Left colon (tissue), 2 donors: ENCODE measurements at regions not wholly inside any gene's neighbourhood (a gene's known extent, or its start where the extent isn't known, plus 50 kb on each side); places are given as distances from the start of the nearest gene placed in this dataset.

Source experiments
- ATAC-seq: fragments of 200-7000 bp; cut with Tn5 transposase; one replicate; pipeline ENCODE4 v1.9.1; 2020; ENCODE audit warnings: mild to moderate bottlenecking, moderate library complexity
- DNase-seq, 2 donors: peaks; one replicate each; pipeline ENCODE4 v3.0.0-alpha.2; 2020
- intact Hi-C, 2 donors: fragments of 100-400 bp; cut with DNase I in 1 of 2; cut with micrococcal nuclease in 1 of 2; formaldehyde crosslinking; loops; one replicate each; pipeline versions ENCODE4 v1.11.2 to v1.14.0; 2022; cut with DNase I, micrococcal nuclease
- donor health status: DM: no; HTN: no; CAD: no.
- donor health status: DM: yes; HTN: yes; CAD: no.

DNA sequence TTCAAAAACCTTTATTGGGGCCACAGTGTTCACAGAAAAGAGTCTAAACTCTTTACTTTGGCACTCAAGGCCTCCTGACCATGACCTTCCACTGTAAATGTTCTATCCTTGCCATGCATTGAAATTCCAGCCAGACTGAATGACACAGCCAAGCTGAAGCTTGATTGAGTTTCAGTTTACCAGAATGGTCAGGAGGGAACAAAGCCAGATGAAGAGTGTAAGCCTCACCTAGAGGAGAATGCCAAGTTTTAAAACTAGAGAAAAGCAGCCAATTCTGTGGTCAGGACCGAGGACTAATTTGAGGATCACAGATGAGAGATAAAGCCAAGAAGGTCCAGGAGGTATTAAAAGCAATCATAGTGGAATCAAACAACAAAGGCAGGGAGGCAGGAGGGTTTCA is 215.3 kb downstream of the KCNA4 start:
- ATAC-seq (no peak), DNase-seq (no peak)
- intact Hi-C loops: no loop called here

DNA sequence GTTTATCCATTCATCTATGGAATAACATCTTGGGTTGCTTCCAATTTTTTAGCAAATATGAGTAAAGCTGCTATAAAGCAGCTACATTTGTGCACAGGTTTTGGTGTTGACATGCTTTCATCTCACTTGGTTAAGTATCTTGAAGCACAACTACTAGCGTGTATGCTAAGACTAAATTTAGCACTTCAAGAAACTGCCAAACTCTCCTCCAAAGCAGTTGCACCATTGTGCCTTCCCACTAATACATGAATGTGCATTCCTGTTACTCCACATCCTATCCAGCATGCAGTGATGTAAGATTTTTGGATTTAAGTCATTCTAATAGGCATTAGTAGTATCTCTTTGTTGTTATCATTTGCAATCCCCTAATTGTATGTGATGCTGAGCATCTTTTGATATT is 230.7 kb downstream of the KCNA4 start:
- intact Hi-C loops: no loop called here
- ATAC-seq: no peak
- no peak for DNase-seq

DNA sequence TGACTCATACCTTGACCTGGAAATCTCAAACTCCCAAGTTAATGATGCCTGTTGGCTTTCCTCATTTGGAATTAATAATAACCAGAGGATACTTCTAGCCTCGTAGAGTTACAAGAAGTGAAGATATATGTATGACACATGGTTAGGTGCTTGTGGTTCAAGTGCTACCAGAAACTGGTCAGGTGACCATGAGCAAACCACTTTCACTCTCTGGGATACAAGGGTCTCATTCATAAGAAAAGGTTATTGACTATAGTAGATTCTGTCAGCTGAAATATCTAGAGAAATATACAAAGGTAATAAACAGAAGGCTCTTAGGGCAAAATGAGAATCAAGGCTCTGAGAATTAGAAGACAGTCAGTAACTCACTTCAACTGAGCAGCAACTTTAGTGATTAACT is 233.3 kb downstream of the KCNA4 start:
- intact Hi-C loops: no loop called here
- ATAC-seq (no peak), DNase-seq (no peak)

DNA sequence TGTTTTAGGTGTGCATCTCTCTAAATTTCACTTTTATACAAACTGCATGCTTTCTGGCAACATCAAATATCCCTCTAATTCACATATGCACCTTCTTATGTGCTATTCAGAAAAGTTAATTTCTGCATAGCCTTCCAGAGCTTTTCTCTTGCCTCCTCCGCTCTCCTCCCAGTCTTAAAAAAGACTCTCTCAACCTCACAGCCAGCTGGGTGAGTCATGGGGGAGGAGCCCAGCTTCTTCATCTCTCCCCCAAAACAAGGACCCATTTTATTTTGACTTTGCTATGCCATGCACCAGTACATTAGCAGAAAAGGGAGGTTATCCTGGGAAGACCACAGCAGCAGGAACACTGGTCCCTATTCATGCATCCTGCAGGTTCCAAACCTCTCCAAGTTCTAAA is 234.4 kb downstream of the KCNA4 start:
- intact Hi-C loops: no loop called here
- ATAC-seq (no peak), DNase-seq (no peak)

DNA sequence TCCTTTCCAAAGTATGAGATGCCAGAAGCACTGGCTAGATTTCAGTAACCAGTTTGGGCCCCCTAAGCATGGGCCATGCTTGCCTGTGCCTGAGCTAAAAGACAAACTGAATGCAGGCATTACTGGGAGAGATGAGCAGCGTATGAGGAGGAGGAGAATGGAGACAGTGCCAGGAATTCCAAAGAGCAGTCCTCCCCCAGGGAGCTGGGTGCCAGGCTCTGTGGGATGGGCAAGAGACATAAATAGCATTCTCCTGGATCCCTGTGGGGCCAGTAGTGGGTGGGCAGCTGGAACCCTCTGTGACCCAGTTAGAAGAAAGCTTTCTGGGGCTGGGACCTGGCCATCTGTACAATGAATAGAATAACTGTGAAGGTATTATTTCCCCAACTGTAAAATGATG is 235.6 kb downstream of the KCNA4 start:
- intact Hi-C loops: no loop called here

DNA sequence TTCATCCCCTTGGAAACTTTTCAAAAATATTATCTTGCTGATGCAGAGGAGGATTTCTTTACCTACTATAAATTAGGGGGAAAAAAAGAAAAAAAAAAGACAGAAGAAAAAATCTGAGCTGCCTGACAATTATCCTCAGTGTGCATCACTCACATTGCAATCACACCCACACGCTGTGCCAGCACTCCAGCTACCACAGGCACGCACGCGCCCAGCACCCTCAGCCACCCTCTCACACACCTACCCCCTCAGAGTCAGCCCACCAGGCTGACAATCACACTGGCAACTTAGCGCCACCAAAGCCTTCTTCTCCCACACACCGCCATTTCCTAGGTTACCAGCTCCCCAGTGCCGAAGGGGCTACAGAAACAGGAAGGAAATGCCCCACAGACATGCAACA is 236.1 kb downstream of the KCNA4 start:
- intact Hi-C loops: no loop called here
- no peak for ATAC-seq
- no peak for DNase-seq

More for the DNA sequence above, 235.6 kb downstream of the KCNA4 start:
- no peak for ATAC-seq
- DNase-seq: no peak

DNA sequence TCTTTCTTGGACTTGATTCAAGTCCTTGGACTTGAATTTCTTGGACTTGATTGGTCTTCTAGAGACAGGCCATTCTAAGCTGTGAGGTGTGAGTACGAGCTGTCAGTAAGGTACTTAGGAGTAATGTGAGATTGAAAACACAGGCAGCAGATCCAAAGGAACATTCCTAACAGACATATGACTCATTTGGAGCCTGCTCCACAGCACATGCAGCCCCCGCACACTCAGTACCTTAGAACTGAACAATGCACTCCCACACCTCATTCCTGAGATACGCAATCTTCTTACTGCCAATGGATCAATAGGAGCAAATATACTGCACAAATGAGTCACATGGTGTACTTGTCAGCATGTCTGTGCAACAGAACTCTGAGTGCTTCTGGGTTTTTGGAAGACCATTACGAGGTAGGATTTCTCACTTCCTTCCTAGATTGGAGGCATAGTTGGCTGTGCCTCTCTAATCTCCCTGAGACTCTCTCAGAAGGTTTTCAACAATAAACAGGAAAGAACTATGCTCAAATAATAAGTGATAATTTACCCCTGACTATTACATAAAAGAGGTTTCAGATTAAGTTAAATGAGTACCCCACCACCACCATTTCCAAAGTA is 243.1 kb downstream of the KCNA4 start:
- intact Hi-C loops: no loop called here
- DNase-seq: no peak
- ATAC-seq: no peak

DNA sequence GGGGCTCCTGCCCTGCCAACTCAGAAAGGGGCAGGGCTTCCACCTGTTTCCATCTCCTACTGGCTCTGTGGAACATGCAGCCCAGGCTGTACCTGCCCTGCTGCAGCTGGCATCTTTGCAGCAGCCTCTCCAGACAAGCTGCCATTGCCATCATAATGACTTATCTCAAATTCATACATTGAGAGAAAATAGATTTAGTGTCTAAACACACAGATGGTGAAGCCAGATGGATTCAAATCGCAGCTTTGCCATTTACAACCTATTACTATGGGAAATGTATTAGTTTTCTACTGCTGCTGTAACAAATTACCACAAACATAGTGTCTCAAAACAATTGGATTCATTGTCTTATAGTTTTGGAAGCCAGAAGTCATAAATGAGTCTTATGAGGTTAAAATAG is 260.0 kb downstream of the KCNA4 start:
- ATAC-seq: no peak
- intact Hi-C loops: no loop called here

DNA sequence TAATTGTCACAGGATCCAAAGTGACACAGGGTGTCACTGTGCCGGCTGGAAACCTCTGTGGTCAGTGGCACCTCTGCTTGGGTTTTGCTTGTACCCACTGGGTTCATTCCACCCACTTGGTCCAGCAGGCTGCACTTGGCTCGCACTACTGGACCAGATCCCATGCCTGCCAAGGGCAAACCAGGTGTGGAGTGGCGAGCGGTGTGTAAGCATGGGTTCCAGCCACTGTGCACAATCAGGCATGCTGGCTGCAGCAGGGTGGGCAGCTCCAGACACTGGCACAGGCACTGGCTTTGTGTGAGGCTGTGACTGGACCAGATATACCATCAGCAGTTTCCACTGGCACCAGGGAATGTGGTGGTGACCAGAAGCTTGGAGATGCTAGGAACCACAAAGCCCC is 261.4 kb downstream of the KCNA4 start:
- ATAC-seq (no peak), DNase-seq (no peak)
- intact Hi-C loops: no loop called here

More for the DNA sequence above, 260.0 kb downstream of the KCNA4 start:
- no peak for DNase-seq

DNA sequence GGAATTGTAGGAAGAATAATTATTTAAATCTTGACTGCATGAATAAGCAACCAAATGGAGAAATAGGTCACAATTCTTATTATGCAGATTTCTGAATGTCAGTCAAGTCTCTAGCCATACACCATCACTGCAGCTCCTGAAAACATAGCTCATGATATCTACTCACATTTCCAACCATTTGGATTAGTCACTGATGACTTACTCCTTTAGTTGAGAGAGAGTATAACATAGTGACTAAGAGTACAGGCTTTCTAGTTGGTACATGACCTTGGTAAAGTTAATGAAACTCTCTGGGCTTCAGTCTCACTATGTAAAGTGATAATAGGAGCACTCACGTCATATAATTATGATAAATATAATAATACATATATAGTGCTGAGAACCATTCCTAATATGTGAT is 265.2 kb downstream of the KCNA4 start:
- ATAC-seq: no peak

DNA sequence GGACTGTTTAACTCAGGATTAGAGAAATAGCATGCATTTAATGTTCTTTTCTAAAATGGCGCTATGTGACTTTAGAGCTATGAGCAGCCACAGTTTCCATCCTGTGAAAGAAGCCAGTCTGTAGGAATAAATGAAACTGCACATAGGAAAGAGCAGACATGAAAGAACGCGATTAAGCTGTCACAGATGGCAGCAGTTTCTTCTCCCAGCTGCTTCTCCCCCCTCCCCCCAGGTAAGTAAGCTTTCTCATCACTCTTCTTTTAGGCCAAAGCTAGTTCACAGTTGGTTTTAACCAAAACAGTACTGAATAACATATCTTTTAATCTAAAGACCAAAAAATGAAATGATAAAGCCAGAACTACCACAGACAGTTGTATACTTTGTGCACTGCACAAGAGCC is 266.4 kb downstream of the KCNA4 start:
- DNase-seq: no peak

More for the DNA sequence above, 265.2 kb downstream of the KCNA4 start:
- DNase-seq: no peak
- intact Hi-C loops: no loop called here

DNA sequence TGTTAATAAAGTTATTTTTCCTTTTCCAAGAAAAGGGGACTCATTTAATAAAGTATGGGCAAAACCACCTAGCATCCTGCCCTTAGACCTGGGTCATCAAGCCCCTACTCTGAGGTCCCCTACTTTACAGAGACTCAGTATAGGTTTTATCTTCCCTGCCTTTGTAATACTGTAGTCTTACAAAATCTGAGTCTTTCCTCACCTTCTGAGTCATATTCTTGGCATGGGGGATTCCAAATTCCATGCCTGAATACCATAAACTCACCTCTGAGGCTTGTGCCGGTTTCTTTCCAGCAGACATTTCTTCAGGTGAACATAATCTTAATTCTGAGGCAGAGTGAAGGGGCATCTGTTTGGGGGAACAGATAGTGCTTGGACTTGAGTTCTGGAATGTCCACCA is 282.5 kb downstream of the KCNA4 start:
- ATAC-seq: no peak
- intact Hi-C loops: no loop called here
- DNase-seq: no peak

More for the DNA sequence above, 266.4 kb downstream of the KCNA4 start:
- intact Hi-C loops: no loop called here
- no peak for ATAC-seq

DNA sequence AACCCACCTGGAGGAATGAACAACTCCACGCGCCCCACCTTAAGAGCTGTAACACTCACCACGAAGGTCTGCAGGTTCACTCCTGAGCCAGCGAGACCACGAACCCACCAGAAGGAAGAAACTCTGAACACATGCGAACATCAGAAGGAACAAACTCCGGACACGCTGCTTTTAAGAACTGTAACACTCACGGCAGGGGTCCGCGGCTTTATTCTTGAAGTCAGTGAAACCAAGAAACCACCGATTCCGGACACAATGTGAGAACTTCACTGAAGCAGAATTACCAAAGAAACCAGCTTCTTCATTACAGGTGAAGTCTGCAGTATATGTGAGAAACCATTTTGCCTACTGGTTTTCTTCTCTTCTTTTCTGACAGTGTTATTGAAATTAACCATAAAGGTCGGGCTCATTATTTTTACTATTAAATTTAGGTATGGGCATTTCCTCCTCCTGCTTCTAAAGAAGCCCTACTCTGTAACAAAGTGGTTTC is 303.0 kb downstream of the KCNA4 start:
- DNase-seq (no peak), ATAC-seq (no peak)
- intact Hi-C loops: no loop called here

DNA sequence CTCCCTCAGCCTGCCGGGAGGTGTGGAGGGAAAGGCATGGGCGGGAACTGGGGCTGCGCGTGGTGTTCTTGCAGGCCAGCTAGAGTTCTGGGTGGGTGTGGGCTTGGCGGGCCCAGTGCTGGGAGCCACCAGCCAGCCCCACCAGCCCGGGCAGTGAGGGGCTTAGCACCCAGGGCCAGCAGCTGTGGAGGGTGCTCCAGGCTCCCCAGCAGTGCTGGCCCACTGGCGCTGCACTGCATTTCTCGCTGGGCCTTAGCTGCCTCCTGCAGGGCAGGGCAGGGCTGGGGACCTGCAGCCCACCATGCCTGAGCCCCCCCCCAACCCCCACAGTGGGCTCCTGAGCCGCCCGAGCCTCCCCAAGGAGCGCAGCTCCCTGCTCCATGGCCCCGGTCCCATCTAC is 304.2 kb downstream of the KCNA4 start:
- DNase-seq (no peak), ATAC-seq (no peak)
- intact Hi-C loops: no loop called here

DNA sequence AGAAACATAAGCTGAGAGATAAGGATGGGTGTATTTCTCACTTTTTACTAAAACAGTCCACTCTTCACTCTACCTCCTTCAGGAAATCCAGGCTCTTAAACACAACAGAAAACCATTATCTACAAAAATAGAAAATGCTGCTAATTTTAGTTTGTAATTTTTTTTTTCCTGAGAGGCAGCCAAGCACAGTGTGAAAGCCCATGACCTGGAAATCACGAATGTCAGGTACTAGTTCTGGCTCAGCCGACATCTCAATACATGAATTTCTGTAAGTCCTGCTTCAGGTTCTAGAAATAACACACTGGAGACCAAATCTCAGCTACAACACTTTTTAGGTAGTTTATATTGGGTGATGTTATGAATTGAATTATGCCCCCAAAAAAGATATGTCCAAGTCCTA is 308.9 kb downstream of the KCNA4 start:
- intact Hi-C loops: no loop called here
- no peak for ATAC-seq

DNA sequence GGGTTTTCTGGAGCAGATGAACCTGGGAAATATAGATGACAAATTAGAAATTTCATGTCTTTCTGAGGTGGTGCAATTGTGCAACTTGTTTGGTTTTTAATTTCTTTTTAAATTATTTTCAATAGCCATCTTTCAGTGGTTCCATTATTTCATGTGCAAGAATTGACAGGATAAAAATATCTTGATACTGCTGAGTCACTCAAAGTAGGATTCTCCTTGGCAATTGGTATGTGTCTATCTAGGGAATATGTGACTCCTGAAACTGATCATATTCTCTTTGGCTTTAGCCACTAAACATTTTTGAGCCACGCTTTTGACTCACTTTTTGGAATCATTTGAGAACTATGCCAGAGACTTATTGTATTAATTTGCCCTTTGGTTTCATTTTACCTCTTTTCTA is 331.5 kb downstream of the KCNA4 start:
- intact Hi-C loops: no loop called here
- ATAC-seq (no peak), DNase-seq (no peak)

More for the DNA sequence above, 308.9 kb downstream of the KCNA4 start:
- DNase-seq: no peak

DNA sequence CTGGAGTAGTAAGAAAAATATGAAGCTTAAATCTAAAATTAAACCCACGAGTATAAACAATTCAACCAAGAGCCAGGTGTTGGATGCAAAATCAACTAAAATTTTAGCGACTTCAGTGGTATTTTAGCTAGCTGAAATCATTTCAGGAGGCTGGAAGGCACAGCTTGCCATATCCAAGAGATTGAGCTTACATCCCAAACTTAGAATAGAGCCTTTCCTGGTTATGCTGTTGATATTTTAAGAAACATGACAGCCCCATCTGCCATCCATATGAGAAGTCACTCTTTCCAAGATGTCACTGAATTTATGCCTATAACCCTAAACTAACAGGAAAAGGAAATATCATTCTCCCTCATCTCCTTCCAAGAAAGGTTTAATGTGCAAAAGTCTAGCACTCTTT is 334.0 kb downstream of the KCNA4 start:
- ATAC-seq (no peak), DNase-seq (no peak)
- intact Hi-C loops: no loop called here

DNA sequence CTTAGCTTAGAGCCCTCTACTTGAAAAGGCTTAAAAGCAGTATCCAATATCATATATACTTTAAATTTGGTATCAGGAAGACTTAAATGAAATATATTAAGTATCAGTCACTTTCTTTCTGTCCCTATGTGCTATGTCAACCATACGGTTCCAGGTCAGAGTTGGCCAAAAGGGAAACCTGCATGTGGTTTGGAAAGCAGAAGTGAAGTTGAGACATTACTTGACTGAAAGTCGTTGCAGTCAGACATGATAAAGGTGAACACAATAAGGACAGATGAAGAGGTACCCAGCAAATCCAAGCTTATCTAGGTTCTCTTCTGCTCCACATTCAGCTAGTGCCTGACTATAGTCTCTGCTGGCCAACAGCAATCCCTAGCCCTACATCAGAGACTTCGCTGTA is 336.8 kb downstream of the KCNA4 start:
- ATAC-seq (no peak), DNase-seq (no peak)
- intact Hi-C loops: no loop called here

DNA sequence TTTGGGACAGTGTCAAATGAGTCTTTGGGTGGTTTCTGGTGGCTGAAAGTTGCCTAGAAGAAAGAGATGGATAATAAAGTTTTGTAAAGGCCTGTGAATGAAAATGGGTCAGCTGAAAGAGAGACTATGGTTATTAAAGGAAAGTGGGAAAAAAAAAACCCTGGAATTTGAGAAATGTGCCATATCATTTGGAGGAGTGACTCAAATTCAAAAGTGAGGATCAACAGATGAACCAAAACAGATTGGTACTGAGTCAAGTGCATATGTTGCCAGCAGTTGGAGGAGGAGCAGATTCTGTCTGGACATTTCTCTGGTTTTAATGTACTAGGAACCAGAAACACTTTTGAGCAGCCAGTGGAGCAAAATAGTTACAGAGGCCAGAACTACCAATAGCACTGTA is 339.8 kb downstream of the KCNA4 start:
- intact Hi-C loops: no loop called here
- DNase-seq (no peak), ATAC-seq (no peak)

DNA sequence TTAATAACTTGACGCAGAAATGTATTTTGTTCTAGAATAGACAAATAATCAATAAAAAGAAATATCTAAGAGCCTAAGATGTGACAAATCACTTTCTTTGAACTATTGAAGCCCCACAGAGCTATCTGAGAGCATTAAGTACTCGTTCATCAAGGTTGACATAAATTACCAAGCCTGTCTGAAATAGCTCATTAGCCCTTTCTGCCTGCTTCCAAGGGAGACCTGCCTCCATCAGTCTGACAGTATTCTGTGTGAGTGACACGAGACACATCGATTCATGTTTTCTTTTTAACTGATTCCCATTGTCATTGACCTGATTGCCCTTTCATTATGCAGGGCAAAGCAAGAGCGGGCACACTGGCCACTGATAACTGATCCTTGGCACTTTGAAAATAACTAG is 347.5 kb downstream of the KCNA4 start:
- no peak for ATAC-seq
- DNase-seq: no peak
- intact Hi-C loops: no loop called here

DNA sequence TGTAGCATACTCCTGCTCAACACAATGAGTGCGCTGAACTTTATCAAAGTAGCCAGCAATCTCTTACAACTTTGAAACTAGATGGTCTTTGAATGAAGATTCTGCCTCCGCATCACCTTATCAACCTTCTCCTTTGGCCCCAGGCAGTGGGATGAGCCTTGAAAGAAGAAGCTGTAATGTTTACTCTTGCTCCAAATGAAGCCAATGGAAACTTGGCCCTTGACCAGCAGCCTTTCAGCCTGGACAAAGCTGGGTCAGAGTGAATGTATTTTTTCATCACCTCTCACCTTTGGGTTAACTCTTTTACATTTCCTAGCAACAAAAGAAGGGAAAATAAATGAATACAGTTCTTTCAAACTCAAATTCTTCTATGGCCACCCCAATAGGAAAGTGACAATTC is 359.1 kb downstream of the KCNA4 start:
- ATAC-seq: no peak
- DNase-seq: no peak
- intact Hi-C loops: no loop called here

DNA sequence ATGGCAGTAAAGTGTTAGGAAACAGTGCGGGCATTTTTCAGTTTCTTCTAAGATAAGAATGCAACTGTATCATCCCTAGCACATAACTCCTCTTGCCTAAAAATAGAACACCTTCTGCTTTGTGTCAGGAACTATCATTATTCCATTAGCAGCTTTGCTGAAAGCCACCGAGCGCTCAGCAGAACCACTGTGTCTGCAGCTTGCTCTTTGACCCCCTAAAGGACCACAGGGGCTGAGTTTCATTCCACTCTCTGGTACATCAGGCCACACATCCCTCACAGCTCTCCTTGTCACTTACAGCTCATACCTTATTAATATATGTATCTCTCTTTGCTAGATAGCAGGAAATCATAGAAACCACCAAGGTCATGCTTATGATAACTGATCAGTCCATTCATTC is 360.2 kb downstream of the KCNA4 start:
- intact Hi-C loops: no loop called here
- no peak for ATAC-seq
- DNase-seq: no peak
